ENCODE measurements at regions not wholly inside any gene's neighbourhood (a gene's known extent, or its start where the extent isn't known, plus 50 kb on each side); places are given as distances from the start of the nearest gene placed in this dataset.

DNA sequence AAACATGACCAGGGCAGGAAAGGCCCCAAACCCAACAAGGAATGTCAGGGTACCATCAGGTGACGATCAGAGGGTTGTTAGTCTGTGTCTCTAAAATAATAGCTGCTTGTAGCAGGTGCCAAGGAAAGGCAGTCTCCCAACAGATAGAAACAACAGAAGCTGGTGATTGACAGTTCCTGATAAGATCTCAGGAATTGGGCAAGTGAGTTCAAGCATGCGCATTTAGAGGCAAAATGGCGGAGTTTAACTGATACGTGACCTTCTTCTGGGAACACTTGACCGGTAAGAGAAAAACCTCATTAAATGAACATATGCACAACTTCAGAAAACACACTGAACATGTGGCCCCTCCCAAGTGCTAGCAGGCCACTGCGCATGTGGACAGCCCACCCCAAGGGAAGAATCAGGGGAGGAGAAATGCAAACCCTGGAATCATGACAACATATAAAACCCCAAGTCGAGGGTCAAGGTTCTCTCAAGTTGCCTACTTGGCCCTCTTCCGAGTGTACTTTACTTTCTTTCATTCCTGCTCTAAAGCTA lies 664.9 kb downstream of the KCNJ3 start:
- Histone ChIP-seq H4K91ac (replicated peaks; ENCODE audit: insufficient read length, low read length) (no peak overlapping the region), H3K18ac (ENCODE audit: extremely low read depth, low read length) (no peak overlapping the region), H4K5ac (ENCODE audit: insufficient read length, low read depth, low read length) (no peak overlapping the region), H3K4me3 (ENCODE audit: extremely low read depth in 1 of 4, insufficient read depth in 2 of 4, low read depth in 3 of 4, low read length in 4 of 4) (no peak overlapping the region), H2AFZ (ENCODE audit: low read length) (no peak overlapping the region), H2BK15ac (ENCODE audit: low read length) (no peak overlapping the region), H3K23ac (ENCODE audit: insufficient read length) (no peak overlapping the region), H3K9me3 (ENCODE audit: insufficient read depth in 2 of 2, low read depth in 1 of 2, low read length in 1 of 2) (peaks cover 0 to 2% of the 10 kb centered on the region in 2 experiments; a peak in 1 of 4 replicates), H2BK20ac (ENCODE audit: low read length) (no peak overlapping the region), H3K23me2 (ENCODE audit: low read depth, low read length) (no peaks in the 10 kb centered on the region), H3K4me1 (replicated peaks in 1 of 4; ENCODE audit: control insufficient read depth in 3 of 4, insufficient read depth in 4 of 4, low read length in 3 of 4) (no peaks in the 10 kb centered on the region), H3K9ac (replicated peaks in 1 of 4; ENCODE audit: extremely low read depth in 1 of 4, low read depth in 3 of 4, low read length in 3 of 4) (no peak overlapping the region), H3K14ac (ENCODE audit: insufficient read length) (no peak overlapping the region), H2BK12ac (ENCODE audit: low read depth, low read length) (no peak overlapping the region), H3K4me2 (ENCODE audit: insufficient read depth in 1 of 2, low read depth in 2 of 2, low read length in 2 of 2) (no peak overlapping the region), H2BK120ac (replicated peaks; ENCODE audit: low read depth, low read length) (no peak overlapping the region), H2BK5ac (ENCODE audit: low read depth, low read length) (no peak overlapping the region), H3K27me3 (replicated peaks in 1 of 4; ENCODE audit: control insufficient read depth in 3 of 4, extremely low read depth in 1 of 4, insufficient read depth in 3 of 4, low read length in 3 of 4) (no peaks in the 10 kb centered on the region), H3K56ac (replicated peaks; ENCODE audit: insufficient read length, low read depth, low read length) (no peak overlapping the region), H3K79me2 (ENCODE audit: control insufficient read depth in 1 of 2, insufficient read depth in 2 of 2, low read length in 2 of 2) (no peaks in the 10 kb centered on the region), H3K79me1 (ENCODE audit: low read depth, low read length) (no peaks in the 10 kb centered on the region), H4K20me1 (replicated peaks in 1 of 2; ENCODE audit: control insufficient read depth in 1 of 2, insufficient read depth in 2 of 2, low read length in 2 of 2) (no peaks in the 10 kb centered on the region), H3K36me3 (ENCODE audit: control insufficient read depth in 2 of 4, insufficient read depth in 4 of 4, low read length in 3 of 4) (no peaks in the 10 kb centered on the region), H3K27ac (ENCODE audit: low read depth, low read length) (no peak overlapping the region), H2AK5ac (ENCODE audit: low read depth, low read length) (no peak overlapping the region), H3K4ac (replicated peaks; ENCODE audit: insufficient read length, low read depth, low read length) (no peak overlapping the region), H4K8ac (ENCODE audit: extremely low read depth, insufficient read depth, low read length) (no peak overlapping the region)
- ChIA-PET CTCF (ENCODE audit: partially characterized antibody) (interaction anchor here (1.4 to 1.9 kb wide), 4 partner anchors 10 to 710 kb away, joined by 3 to 10 read pairs (median 4); no protein-coding TSS in a partner anchor), POLR2A (ENCODE audit: partially characterized antibody) (no interaction called here)
- no peak for FAIRE-seq
- WGBS, 2 experiments (ENCODE audit: extremely low coverage in 1 of 2, insufficient coverage in 1 of 2, insufficient read length in 1 of 2, insufficient replicate concordance in 2 of 2, low coverage in 1 of 2, low lambda C conversion rate in 2 of 2, missing lambda C conversion rate in 1 of 2) = 94% methylated on average over 8 of the region's 8 CpGs; no CpG with 5 or more reads in 1 of the 2 experiments
- TF ChIP-seq ASH2L (IDR thresholded peaks at IDR 0.05; ENCODE audit: low read length) (no peak), SUZ12 (IDR thresholded peaks at IDR 0.05; ENCODE audit: low read length) (no peak), TAF1 (IDR thresholded peaks at IDR 0.05; ENCODE audit: low read depth, low read length) (no peak), POU5F1 (IDR thresholded peaks at IDR 0.05; ENCODE audit: low read depth, low read length) (no peak), TAF7 (optimal IDR thresholded peaks at IDR 0.05; ENCODE audit: borderline replicate concordance, low read depth, low read length) (no peak), HDAC6 (IDR thresholded peaks at IDR 0.05; ENCODE audit: low read depth, low read length) (no peak), JUND (IDR thresholded peaks at IDR 0.05; ENCODE audit: low read length) (no peak), TCF12 (IDR thresholded peaks at IDR 0.05; ENCODE audit: low read depth, low read length) (no peak), GTF2F1 (IDR thresholded peaks at IDR 0.05; ENCODE audit: borderline replicate concordance, low read depth, low read length) (no peak)
- DNase-seq (ENCODE audit: low read depth in 1 of 2, low spot score in 2 of 2) = no peak

All from H1 (cell line).